Subcutaneous abdominal adipose tissue (tissue), 5 donors: ENCODE measurements at regions not wholly inside any gene's neighbourhood (a gene's known extent, or its start where the extent isn't known, plus 50 kb on each side); places are given as distances from the start of the nearest gene placed in this dataset.

Experiments
- H3K27ac ChIP-seq: one replicate; pipeline ENCODE4 v1.7.0; 2013; ENCODE audit warnings: low read depth, mild to moderate bottlenecking, inconsistent platforms, low read length, moderate library complexity
- H3K27me3 ChIP-seq, 5 donors: one replicate each; pipeline ENCODE4 v1.7.0; 2013; ENCODE audit warnings: low read length in 5 of 5, inconsistent platforms in 1 of 5; ENCODE audit not compliant: control insufficient read depth in 5 of 5, insufficient read depth in 4 of 5
- H3K36me3 ChIP-seq, 5 donors: one replicate each; pipeline ENCODE4 v1.7.0; 2013; ENCODE audit warnings: low read length in 5 of 5; ENCODE audit not compliant: control insufficient read depth in 5 of 5, insufficient read depth in 5 of 5
- H3K4me1 ChIP-seq, 5 donors: one replicate each; pipeline ENCODE4 v1.7.0; 2013; ENCODE audit warnings: low read length in 5 of 5, mild to moderate bottlenecking in 3 of 5, moderate library complexity in 1 of 5; ENCODE audit not compliant: control insufficient read depth in 5 of 5, insufficient read depth in 5 of 5
- H3K4me3 ChIP-seq, 5 donors: one replicate each; pipeline ENCODE4 v1.7.0; 2013; ENCODE audit warnings: low read length in 5 of 5, low read depth in 1 of 5
- H3K9ac ChIP-seq, 5 donors: one replicate each; pipeline ENCODE4 v1.7.0; 2013; ENCODE audit warnings: low read length in 5 of 5, mild to moderate bottlenecking in 4 of 5, moderate library complexity in 3 of 5
- H3K9me3 ChIP-seq, 5 donors: one replicate each; pipeline ENCODE4 v1.7.0; 2013; ENCODE audit warnings: low read length in 5 of 5; ENCODE audit not compliant: control insufficient read depth in 5 of 5
- donor health status: healthy.
- donor health status: healthy.
- donor health status: healthy.
- donor health status: healthy.
- donor health status: healthy.

DNA sequence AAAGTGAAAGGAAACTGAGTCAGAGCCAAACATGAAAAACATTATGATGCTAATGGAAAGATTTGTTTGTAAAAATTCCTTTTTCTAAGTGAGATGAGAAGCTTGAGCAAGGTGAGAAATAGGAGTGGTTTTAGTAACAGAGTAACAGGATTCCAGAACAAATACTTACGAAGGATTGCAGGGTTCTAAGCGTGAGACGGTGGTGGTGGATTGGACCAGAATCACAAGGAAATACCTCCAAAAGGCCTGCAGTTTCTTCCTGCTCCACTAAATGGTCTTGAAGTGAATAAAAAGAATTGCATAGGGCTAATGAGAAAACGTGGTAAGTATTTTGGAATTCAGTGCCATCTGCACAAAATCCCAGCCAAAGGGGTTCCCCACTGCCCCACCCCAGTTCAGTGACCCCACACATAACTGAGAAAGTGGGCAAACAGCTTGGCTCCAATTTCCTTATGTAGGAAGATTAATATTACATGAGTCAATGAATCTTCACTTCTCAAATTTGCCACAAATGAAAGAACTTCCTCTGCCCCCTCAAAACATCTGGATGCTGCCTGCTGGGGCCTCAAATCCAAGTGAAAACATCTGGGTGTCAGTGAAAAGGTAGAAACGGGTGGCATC lies 283.8 kb upstream of the NR2F2 start:
- H3K27ac ChIP-seq = no peak overlapping the region
- no peak overlapping the region for H3K4me3 ChIP-seq
- H3K9ac ChIP-seq = no peak overlapping the region
- peaks cover 0 to 2% (median 0%) of the 10 kb centered on the region in 5 donors for H3K9me3 ChIP-seq
- no peaks in the 10 kb centered on the region for H3K27me3 ChIP-seq
- H3K4me1 ChIP-seq = peaks cover 5 to 13% (median 7%) of the 10 kb centered on the region in 5 donors
- no peaks in the 10 kb centered on the region for H3K36me3 ChIP-seq

DNA sequence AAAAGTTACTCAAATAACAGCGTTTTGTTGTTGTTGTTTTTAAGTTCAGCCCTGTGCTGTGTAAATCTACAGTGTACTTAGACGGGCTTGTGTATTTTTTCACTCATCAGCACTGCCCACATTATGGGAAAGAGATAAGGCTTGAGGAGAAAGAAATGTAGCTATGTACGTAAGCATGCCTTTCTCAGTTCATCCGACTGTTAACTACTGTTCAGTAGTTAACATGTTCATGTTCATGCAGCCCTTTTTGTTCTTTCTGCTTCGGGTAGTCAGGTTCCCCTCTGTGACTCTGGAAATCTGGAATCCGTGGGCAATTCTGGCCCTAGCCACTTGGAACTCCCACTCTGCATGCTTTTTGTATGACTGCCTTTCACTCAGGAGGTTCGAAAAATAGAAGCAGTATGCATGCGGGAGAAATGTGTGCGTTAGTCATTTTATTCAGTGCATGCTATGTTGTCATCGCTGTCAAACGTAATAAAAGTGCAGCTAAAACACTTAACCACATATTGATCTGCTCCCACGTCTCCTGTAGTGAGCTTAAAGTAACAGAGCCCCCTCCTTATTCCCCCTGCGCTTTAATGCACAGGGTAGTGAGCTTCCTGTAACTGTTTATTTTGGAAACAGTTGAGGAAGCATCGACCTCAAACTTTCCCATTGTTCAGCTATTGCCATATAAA lies 283.1 kb upstream of the NR2F2 start:
- peaks cover 0 to 2% (median 0%) of the 10 kb centered on the region in 5 donors for H3K9me3 ChIP-seq
- H3K9ac ChIP-seq = no peak overlapping the region
- H3K4me3 ChIP-seq = peak overlapping the region in 3 of 5 donors; percentile 25 to 46 (median 29)
- H3K4me1 ChIP-seq = peaks cover 5 to 13% (median 7%) of the 10 kb centered on the region in 5 donors
- no peaks in the 10 kb centered on the region for H3K27me3 ChIP-seq
- H3K36me3 ChIP-seq = no peaks in the 10 kb centered on the region
- no peak overlapping the region for H3K27ac ChIP-seq

- Histone ChIP-seq H3K9ac (no peak overlapping the region), H3K9me3 (no peaks in the 10 kb centered on the region), H3K27me3 (peaks cover 0 to 4% (median 0%) of the 10 kb centered on the region in 5 donors), H3K27ac (no peak overlapping the region), H3K36me3 (no peaks in the 10 kb centered on the region), H3K4me3 (no peak overlapping the region), H3K4me1 (peaks cover 7 to 24% (median 20%) of the 10 kb centered on the region in 5 donors)
These were observed 281.2 kb upstream of the NR2F2 start for GRCh38 chr15:96049323-96049722.

- H3K4me3 ChIP-seq = no peak overlapping the region
- no peak overlapping the region for H3K9ac ChIP-seq
- H3K36me3 ChIP-seq = no peaks in the 10 kb centered on the region
- H3K27me3 ChIP-seq = peaks cover 0 to 4% (median 0%) of the 10 kb centered on the region in 5 donors
- no peaks in the 10 kb centered on the region for H3K9me3 ChIP-seq
- H3K4me1 ChIP-seq = peaks cover 7 to 24% (median 20%) of the 10 kb centered on the region in 5 donors
- H3K27ac ChIP-seq = no peak overlapping the region
These were observed 280.7 kb upstream of the NR2F2 start for GRCh38 chr15:96049766-96050165.

GRCh38 chr15:96051598-96051997 lies 278.9 kb upstream of the NR2F2 start:
- no peaks in the 10 kb centered on the region for H3K36me3 ChIP-seq
- no peaks in the 10 kb centered on the region for H3K9me3 ChIP-seq
- peaks cover 0 to 4% (median 0%) of the 10 kb centered on the region in 5 donors for H3K27me3 ChIP-seq
- peaks cover 7 to 24% (median 20%) of the 10 kb centered on the region in 5 donors for H3K4me1 ChIP-seq
- no peak overlapping the region for H3K4me3 ChIP-seq
- H3K9ac ChIP-seq = no peak overlapping the region
- no peak overlapping the region for H3K27ac ChIP-seq

DNA sequence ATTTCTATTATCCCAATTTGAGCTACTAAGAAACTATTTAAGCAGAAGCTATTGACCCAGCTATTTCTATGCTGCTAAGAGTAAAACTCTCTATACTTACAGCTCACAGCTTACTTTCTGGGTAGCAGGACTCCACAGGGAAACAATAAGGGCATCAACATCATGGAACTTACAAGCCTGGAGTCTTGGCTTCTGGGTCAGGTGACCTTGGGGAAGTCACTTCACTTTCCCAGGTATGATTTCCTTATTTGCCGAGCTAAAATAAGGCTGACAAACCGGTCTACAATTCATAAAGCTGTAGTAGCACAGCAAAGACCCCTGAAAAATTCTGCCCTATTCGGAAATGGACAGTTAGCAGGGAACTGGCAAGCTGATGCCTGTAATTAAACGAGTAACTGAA lies 278.3 kb upstream of the NR2F2 start:
- Histone ChIP-seq H3K36me3 (no peaks in the 10 kb centered on the region), H3K9me3 (no peaks in the 10 kb centered on the region), H3K4me3 (no peak overlapping the region), H3K27me3 (peaks cover 0 to 4% (median 0%) of the 10 kb centered on the region in 5 donors), H3K4me1 (peaks cover 7 to 23% (median 20%) of the 10 kb centered on the region in 5 donors), H3K27ac (no peak overlapping the region), H3K9ac (no peak overlapping the region)

- Histone ChIP-seq H3K4me1 (peaks cover 2 to 18% (median 16%) of the 10 kb centered on the region in 5 donors), H3K36me3 (no peaks in the 10 kb centered on the region), H3K27me3 (peaks cover 0 to 4% (median 0%) of the 10 kb centered on the region in 5 donors), H3K27ac (no peak overlapping the region), H3K9me3 (no peaks in the 10 kb centered on the region), H3K9ac (no peak overlapping the region), H3K4me3 (peak overlapping the region in 2 of 5 donors; percentile 47 to 55)
These were observed 277.9 kb upstream of the NR2F2 start for GRCh38 chr15:96052572-96053030.

- no peaks in the 10 kb centered on the region for H3K36me3 ChIP-seq
- H3K27me3 ChIP-seq = peaks cover 0 to 4% (median 0%) of the 10 kb centered on the region in 5 donors
- H3K9me3 ChIP-seq = no peaks in the 10 kb centered on the region
- H3K4me3 ChIP-seq = peak overlapping the region; percentile 47 to 62 (median 55)
- H3K4me1 ChIP-seq = peaks cover 2 to 17% (median 14%) of the 10 kb centered on the region in 5 donors
- H3K27ac ChIP-seq = no peak overlapping the region
- peak overlapping the region in 2 of 5 donors; percentile 13 to 52 for H3K9ac ChIP-seq
These were observed 277.3 kb upstream of the NR2F2 start for GRCh38 chr15:96053031-96053780.

- Histone ChIP-seq H3K27ac (no peak overlapping the region), H3K9me3 (no peaks in the 10 kb centered on the region), H3K9ac (peak overlapping the region in 2 of 5 donors; percentile 13 to 52), H3K36me3 (no peaks in the 10 kb centered on the region), H3K4me1 (peaks cover 2 to 17% (median 14%) of the 10 kb centered on the region in 5 donors), H3K4me3 (peak overlapping the region; percentile 47 to 62 (median 55)), H3K27me3 (peaks cover 0 to 4% (median 0%) of the 10 kb centered on the region in 5 donors)
These were observed 276.6 kb upstream of the NR2F2 start for GRCh38 chr15:96053781-96054428.
